Activated T-cell treated with anti-CD3 and anti-CD28 coated beads for 1 hour (primary cell): ENCODE measurements at regions not wholly inside any gene's neighbourhood (a gene's known extent, or its start where the extent isn't known, plus 50 kb on each side); places are given as distances from the start of the nearest gene placed in this dataset.

Experiments
- DNase-seq: peaks from one replicate; pipeline ENCODE4 v3.0.0-alpha.2; 2020; ENCODE audit warnings: low read depth

DNA sequence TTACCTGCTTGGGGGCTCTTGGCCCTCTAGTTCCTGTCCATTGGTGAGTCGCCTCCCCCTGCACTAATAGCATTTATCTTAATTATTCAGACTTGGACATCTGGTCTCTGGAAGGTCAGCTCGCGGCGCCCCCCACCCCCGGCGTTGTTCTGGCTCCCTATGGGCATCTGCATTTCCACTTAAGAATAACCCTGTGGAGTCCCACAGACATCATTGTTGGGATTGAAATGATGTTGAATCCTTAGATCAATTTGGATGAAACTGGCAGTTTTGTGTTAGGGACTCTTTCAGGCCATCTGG, 313.8 kb upstream of the HS6ST1 start:
- no peak for DNase-seq

GRCh38 chr2:128633501-128633900, 314.8 kb upstream of the HS6ST1 start:
- DNase-seq = no peak

- DNase-seq = no peak
Measured at GRCh38 chr2:128635361-128635900, 316.8 kb upstream of the HS6ST1 start.

DNA sequence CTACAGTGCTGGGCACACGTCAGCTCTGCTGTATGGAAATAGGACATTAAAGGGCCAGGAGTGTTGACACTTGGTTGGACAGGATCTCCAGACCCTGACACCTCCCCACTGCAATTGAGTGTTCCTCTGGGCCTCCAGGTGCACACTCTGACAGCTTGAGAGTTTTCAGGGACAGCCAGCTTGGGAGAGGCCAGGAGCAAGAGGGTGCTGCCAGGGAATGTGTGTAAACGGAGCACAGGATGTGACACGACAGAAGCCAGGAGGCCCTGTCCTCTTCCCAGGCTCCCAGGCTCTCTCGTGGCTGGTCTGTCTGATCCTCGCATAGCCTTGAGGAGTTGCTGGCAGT, 318.1 kb upstream of the HS6ST1 start:
- DNase-seq = no peak

GRCh38 chr2:128637481-128638155, 318.9 kb upstream of the HS6ST1 start:
- no peak for DNase-seq

DNA sequence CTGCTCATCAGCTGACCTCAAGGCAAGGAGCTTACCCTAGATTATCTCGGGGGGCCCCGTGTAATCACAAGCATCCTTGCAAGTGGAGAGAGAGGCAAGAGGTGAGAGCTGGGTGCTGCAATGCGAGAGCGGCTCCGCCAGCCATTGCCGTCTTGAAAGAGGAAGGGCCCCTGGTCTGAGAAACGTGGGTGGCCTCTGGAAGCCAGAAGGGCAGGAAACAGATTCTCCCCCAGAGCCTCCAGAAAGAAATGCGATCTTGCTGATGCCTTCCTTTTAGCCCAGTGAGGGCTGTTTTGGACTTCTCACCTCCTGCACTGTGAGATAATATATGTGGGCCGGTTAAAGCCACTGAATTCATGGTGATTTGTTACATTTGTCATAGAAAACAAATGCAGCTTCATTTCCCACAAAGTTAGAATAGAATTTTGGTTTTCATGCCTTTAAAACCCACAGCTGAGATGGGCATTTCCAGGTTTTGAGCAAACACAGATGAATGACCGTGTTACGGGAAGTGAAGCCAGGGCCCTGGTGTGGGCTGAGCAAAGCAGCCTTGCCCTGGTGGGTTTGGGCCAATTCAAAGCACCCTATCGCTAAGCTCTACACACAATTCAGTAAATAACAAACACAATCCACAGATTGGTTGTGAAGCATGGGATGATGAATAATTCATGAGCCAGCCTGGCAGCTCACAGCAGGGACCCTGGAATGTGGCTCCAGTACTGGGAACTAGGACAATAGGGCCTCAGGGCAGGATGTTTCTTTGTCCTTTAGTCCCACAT, 319.9 kb upstream of the HS6ST1 start:
- no peak for DNase-seq

DNA sequence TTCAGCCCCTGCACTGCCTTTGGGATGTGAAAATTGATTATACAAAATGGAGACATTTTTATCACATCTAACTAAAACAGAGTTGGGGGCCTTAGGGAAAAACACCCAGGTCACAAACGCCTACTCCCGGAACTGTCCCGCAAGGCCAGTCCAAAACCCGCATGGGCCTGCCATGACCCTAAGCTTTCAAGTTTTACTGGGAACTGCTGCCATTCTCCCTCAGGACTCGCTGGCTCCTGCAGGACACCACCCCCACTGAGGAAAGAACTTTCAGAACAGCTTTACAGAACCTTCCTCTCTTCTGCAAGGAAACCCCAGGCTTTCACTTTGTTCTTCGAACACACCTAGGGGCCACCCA, 320.4 kb upstream of the HS6ST1 start:
- DNase-seq = no peak

DNA sequence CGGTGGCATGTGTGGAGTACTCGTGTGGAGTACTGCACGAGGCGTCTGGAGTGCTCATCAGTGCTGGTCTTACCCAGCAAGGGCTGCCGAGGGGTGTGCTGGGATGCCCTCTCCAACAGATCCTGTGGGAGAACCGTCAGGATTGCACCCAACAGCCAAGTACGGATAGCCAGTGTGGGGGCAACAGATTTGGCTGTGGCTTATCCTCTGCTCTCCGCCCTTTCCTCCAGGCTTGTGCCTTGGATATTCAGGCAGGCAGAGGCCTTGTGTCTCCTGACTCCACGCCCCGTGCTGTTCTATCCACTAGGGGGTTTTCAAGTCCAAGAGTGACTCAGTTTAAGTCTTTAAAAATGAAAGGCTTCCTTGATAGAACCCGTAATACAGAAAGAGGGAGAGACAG, 321.0 kb upstream of the HS6ST1 start:
- no peak for DNase-seq

GRCh38 chr2:128640166-128640844, 321.6 kb upstream of the HS6ST1 start:
- DNase-seq = no peak

DNA sequence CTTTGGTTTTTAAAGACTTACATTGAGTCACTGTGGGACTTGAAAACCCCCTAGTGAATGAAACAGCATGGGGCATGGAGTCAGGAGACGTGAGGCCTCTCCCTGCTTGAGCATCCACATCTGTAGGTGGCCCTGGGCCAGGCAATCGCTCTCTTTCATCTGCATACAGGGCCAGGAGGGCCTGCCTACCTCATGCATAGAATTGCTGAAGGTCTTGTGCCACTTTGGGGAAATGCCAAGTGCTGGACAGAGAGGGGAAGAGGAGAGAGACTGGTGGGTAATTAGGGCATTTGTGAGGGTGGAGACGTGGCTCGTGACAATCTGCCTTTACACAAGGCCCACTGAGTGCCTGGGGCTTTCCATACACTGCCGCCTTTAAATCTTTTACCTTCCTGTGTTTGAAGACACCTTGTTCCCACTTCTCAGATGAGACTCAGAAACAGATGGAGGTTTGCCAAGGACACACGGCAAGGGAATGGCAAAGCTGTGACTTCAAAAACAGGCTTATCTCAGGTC, 322.2 kb upstream of the HS6ST1 start:
- DNase-seq = no peak

DNA sequence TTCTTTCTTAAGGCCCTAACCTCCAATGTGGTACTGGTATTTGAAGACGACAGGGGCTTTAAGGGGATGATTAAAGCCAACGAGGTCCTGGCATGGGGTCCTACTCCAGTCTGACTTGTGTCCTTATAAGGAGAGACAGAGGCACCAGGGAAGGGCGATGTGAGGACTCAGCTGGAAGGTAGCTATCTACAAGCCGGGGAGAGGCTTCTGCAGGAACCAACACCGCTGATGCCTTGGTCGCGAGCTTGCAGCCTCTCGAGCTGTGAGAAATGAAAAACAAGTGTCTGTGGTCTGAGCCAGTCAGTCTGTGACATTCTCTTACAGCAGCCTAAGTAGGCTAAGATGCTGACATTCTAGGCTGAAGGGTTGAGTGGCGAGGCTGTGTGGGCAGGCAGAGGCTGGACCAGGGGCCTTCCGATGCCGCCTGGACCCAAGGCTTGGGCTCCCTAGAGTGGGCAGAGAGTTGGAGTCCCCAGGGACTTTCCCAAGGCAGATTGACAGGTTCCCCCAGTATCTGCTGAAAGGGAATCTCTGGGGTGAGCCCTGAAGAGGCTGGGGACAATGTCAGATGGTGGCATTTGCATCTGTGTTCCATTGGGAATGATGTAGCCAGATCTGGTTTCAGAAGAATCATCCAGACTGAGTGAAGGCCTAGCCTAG, 322.9 kb upstream of the HS6ST1 start:
- DNase-seq = no peak

DNA sequence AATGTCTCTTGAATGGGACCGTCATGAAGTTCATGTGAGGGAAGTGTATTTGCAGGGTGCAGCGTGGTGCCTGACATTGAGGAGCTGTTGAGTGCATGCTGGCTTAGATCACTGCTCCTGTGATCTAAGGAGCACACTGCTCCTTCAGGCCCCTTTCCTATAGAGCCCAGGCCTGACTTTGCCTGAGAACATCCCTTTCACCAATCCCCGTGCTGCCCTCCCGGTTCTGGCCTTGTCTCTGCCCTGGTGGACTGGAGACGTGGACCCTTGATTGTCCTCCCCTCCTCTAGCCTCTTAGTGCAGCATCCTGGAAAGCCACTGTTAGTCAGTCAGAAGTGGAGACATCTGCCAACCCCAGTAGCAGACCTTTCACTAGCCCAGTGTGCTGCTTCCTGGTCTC, 323.6 kb upstream of the HS6ST1 start:
- no peak for DNase-seq

- DNase-seq = no peak
Measured at GRCh38 chr2:128642821-128643220, 324.2 kb upstream of the HS6ST1 start.

DNA sequence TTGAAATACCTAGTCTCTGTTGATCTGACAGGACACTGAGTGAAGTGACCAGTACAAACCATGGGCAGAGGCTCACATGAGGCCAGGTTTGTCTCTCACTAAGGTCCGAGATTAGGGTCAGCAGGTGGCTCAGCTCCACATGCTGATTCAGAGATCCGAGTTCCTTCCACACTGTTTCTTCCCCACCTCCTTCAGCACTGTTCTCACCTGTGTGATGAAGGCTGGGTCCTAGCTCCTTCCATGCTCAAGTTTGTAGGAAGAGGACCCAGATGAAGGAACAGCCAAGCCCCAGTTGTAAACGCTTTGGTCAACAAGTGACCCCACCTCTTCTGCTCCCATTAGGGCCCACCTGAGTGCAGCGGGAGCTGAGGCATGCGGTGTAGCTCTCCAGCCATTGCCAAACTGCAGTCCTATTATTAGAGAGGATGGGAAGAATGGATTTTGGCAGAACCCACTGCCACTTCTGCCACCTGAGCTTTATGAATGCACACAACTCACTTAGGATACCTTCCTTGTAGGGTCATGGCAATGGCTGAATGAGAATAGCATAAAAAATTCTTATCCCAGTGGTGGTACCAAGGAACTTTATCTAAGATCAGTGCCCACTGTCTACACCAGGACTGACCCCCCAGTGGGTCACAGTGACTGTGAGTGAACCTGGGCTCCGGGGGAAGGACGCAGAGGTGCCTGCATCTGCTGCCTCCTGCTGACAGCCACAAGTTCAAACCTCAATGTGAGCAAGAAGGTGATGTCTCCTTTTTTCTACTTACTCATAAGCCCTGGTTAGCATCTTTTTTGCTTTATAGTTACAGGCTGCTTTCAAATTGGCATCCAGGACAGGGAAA, 324.8 kb upstream of the HS6ST1 start:
- no peak for DNase-seq

GRCh38 chr2:128644156-128644555, 325.5 kb upstream of the HS6ST1 start:
- DNase-seq = no peak

DNA sequence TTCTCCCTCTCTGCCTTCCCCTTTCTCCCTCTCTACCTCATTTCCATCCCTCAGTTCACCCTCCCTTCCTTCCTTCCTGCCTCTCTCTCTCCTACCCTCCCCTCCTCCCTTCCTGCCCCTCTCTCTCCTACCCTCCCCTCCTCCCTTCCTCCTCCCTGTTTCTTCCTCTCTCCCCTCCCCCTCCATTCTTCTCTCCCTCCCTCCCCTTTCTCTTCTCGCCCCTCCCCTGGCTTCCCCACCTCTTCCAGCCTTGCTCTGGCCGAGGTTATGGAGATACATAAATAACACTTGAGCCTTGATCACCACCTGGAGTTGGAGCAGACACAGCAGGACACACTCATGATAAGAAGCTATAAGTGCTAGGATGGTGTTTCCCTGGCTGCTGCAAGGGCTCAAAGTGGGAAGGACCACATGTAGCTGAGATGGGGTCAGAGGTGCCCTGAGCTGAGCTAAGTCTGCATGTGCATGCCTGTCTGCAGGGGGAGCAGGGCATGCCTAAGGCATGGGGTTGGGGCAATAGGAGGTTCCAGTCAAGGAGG, 326.1 kb upstream of the HS6ST1 start:
- DNase-seq = no peak

DNA sequence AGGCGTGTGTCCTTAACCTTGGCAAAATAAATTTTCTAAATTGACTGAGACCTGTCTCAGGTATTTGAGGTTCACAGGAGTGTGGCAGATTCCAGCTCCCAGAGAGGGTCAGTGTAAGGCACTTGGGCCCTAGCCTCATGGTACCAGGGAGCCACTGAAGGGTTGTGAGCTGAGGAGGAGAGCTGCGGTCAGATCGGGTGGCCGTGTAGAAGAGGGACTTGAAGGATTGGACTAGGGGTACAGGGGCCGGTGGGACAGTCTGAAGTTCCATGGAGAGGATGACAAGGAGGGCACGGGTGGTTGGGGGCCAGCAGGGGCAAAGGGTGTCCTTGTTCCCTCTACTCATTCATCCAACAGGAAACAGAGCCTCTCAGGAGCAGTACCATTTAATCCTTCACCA, 327.0 kb upstream of the HS6ST1 start:
- DNase-seq = no peak

- DNase-seq = no peak
Measured at GRCh38 chr2:128646091-128646490, 327.4 kb upstream of the HS6ST1 start.

GRCh38 chr2:128646691-128647090, 328.0 kb upstream of the HS6ST1 start:
- DNase-seq = no peak

GRCh38 chr2:128651000-128651399, 332.3 kb upstream of the HS6ST1 start:
- no peak for DNase-seq

DNA sequence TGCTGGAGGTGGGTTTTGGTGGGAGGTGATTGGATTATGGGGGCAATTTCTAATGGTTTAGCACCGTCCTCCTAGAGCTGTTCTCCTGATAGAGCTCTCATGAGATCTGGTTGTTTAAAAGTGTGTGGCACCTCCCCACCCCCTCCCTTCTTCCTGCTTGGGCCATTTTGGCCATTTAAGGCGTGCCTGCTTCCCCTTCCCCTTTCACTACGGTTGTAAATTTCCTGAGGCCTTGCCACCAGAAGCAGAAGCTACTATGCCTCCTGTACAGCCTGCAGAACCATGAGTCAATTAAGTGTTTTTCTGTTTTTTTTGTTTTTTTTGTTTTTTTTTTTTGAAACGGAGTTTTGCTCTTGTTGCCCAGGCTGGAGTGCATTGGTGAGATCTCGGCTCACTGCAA, 335.7 kb upstream of the HS6ST1 start:
- DNase-seq = no peak
